ENCODE measurements at regions not wholly inside any gene's neighbourhood (a gene's known extent, or its start where the extent isn't known, plus 50 kb on each side); places are given as distances from the start of the nearest gene placed in this dataset.

DNA sequence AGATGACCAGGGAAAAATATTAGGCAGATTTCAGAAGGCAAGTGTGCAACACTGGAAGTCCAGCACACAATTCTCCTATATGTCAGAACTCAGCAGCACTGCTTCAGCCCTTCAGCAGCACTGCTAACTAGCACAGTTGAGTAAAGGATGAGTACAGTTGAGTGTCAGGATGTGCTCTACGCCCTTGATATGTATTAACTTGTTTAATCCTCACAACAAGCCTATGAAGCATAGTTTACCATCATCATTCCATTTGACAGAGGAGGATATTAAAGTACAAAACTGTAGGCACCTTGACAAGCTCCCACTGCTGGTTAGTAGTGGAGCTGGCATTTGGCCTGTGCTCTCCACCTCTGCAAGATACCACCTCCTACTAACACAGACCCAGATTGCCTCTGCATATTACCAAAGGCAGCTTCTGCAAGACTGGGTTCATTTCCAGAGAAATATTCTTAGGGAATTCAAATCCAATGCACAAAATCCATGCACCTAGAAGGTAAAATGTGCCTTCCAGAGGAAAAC, 230.8 kb downstream of the ANAPC1 start:
- Mint-ChIP-seq H3K9me3 (peaks cover 1% of the 10 kb centered on the region), H3K36me3 (no peaks in the 10 kb centered on the region), H3K4me3 (no peak overlapping the region), H3K27ac (no peak overlapping the region), H3K4me1 (peaks cover 6% of the 10 kb centered on the region), H3K27me3 (ENCODE audit: insufficient read depth, low read depth) (peaks cover 5% of the 10 kb centered on the region)
- no peak overlapping the region for H3K4me2 ChIP-seq
- H3K27ac ChIP-seq = no peak overlapping the region
- no peak overlapping the region for H3K4me3 ChIP-seq
- H3K9me3 ChIP-seq (ENCODE audit: low read depth) = no peaks in the 10 kb centered on the region
- no peak overlapping the region for H3K9ac ChIP-seq
- H3K79me2 ChIP-seq (ENCODE audit: low read depth) = no peaks in the 10 kb centered on the region
- H3K4me1 ChIP-seq = peaks cover 9% of the 10 kb centered on the region
- DNase-seq (ENCODE audit: low spot score) = no peak
- H3K36me3 ChIP-seq = no peaks in the 10 kb centered on the region
- no peaks in the 10 kb centered on the region for H3K27me3 ChIP-seq
- TF ChIP-seq, protein P1, sequence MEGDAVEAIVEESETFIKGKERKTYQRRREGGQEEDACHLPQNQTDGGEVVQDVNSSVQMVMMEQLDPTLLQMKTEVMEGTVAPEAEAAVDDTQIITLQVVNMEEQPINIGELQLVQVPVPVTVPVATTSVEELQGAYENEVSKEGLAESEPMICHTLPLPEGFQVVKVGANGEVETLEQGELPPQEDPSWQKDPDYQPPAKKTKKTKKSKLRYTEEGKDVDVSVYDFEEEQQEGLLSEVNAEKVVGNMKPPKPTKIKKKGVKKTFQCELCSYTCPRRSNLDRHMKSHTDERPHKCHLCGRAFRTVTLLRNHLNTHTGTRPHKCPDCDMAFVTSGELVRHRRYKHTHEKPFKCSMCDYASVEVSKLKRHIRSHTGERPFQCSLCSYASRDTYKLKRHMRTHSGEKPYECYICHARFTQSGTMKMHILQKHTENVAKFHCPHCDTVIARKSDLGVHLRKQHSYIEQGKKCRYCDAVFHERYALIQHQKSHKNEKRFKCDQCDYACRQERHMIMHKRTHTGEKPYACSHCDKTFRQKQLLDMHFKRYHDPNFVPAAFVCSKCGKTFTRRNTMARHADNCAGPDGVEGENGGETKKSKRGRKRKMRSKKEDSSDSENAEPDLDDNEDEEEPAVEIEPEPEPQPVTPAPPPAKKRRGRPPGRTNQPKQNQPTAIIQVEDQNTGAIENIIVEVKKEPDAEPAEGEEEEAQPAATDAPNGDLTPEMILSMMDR (IDR thresholded peaks at IDR 0.05) = no peak
- TF ChIP-seq EZH2 (IDR thresholded peaks at IDR 0.05) = no peak
- TF ChIP-seq EZH2phosphoT487 (IDR thresholded peaks at IDR 0.05) = no peak
- no peak overlapping the region for H2AFZ ChIP-seq (replicated peaks)
- no peaks in the 10 kb centered on the region for H4K20me1 ChIP-seq (ENCODE audit: low read depth)
- no peaks in the 10 kb centered on the region for H3F3A ChIP-seq (ENCODE audit: low read depth)

DNA sequence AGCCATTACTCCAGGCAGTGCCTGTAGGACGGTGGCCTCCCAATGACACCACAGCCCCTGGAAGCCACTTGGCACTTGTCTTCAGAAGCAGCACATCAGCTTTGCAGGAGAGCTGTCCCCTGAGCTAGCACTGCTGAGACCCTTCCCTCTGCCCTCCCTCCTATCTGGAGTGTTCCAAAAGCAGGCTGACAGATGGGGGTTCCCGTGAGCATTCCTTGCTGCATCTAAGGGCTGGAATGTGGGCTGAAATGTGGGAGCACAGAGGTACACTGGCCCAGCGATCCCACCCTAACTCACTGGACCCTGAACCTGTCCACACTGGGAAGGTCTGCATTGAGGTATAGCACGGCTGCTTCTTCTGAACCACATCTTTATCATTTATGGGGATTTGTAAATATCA, 230.1 kb downstream of the ANAPC1 start:
- Histone ChIP-seq H3K4me3 (no peak overlapping the region), H3K9me3 (ENCODE audit: low read depth) (no peaks in the 10 kb centered on the region), H3K27ac (no peak overlapping the region), H3K36me3 (no peaks in the 10 kb centered on the region), H3F3A (ENCODE audit: low read depth) (no peaks in the 10 kb centered on the region), H4K20me1 (ENCODE audit: low read depth) (no peaks in the 10 kb centered on the region), H2AFZ (replicated peaks) (no peak overlapping the region), H3K4me1 (peaks cover 9% of the 10 kb centered on the region), H3K4me2 (no peak overlapping the region), H3K27me3 (no peaks in the 10 kb centered on the region), H3K79me2 (ENCODE audit: low read depth) (no peaks in the 10 kb centered on the region), H3K9ac (no peak overlapping the region)
- Mint-ChIP-seq H3K27ac (no peak overlapping the region), H3K4me1 (peaks cover 6% of the 10 kb centered on the region), H3K27me3 (ENCODE audit: insufficient read depth, low read depth) (peaks cover 5% of the 10 kb centered on the region), H3K9me3 (peaks cover 1% of the 10 kb centered on the region), H3K36me3 (no peaks in the 10 kb centered on the region), H3K4me3 (no peak overlapping the region)
- TF ChIP-seq EZH2phosphoT487 (IDR thresholded peaks at IDR 0.05) (no peak), EZH2 (IDR thresholded peaks at IDR 0.05) (no peak)
- TF ChIP-seq, protein P1 (IDR thresholded peaks at IDR 0.05) = no peak
- no peak for DNase-seq (ENCODE audit: low spot score)

DNA sequence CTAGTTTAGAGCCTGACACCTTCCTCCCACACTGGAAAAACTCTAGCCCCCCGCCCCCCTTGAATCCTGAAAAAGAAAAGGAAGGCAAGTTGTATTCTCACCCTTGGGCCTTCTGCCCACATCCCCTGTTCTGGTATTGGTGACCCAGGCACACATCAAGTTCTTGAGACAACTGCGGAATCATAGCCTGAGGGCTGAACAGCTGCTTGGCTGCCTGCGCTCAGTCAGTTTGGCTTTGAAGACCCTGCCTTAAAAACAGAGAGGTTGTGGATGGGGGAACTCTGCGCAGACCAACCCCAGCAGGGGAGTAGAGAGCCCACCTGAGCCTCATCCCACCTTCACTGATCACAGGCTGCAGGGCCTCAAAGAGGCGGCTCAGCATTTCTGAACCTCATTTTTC, 229.2 kb downstream of the ANAPC1 start:
- H2AFZ ChIP-seq (replicated peaks) = no peak overlapping the region
- no peak overlapping the region for H3K9ac ChIP-seq
- H3K9me3 Mint-ChIP-seq = no peaks in the 10 kb centered on the region
- H3K4me1 Mint-ChIP-seq = peaks cover 11% of the 10 kb centered on the region
- H3K79me2 ChIP-seq (ENCODE audit: low read depth) = no peaks in the 10 kb centered on the region
- H3F3A ChIP-seq (ENCODE audit: low read depth) = no peaks in the 10 kb centered on the region
- H3K9me3 ChIP-seq (ENCODE audit: low read depth) = no peaks in the 10 kb centered on the region
- DNase-seq (ENCODE audit: low spot score) = no peak
- H3K27ac ChIP-seq = no peak overlapping the region
- H3K27ac Mint-ChIP-seq = no peak overlapping the region
- no peak overlapping the region for H3K4me2 ChIP-seq
- H3K27me3 ChIP-seq = no peaks in the 10 kb centered on the region
- H3K4me3 Mint-ChIP-seq = no peak overlapping the region
- H3K36me3 Mint-ChIP-seq = no peaks in the 10 kb centered on the region
- no peak overlapping the region for H3K4me3 ChIP-seq
- peaks cover 9% of the 10 kb centered on the region for H3K4me1 ChIP-seq
- no peaks in the 10 kb centered on the region for H4K20me1 ChIP-seq (ENCODE audit: low read depth)
- no peaks in the 10 kb centered on the region for H3K36me3 ChIP-seq
- no peak for TF ChIP-seq EZH2 (IDR thresholded peaks at IDR 0.05)
- no peak for TF ChIP-seq EZH2phosphoT487 (IDR thresholded peaks at IDR 0.05)
- peaks cover 5% of the 10 kb centered on the region for H3K27me3 Mint-ChIP-seq (ENCODE audit: insufficient read depth, low read depth)

DNA sequence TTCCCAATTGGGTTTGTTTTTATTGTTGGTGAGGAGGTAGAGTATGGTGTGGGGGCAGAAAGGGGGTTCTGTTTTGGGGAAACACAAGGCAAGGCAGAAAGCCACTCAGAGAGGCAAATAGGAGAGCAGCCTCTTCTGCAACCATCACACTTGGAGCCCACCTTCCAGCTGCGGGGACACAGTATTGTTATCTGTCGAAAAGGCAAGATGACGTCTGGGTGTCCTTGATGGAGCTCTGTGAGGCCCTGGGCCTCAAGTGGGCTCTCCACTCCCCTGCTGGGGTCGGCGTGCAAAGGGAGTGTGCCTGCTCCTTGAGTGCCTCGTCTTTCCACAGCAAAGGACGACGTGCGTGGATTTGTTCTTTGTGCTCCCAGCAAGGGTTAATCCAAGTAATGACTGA, 227.6 kb downstream of the ANAPC1 start:
- Mint-ChIP-seq H3K27me3 (ENCODE audit: insufficient read depth, low read depth) (peaks cover 5% of the 10 kb centered on the region), H3K36me3 (no peaks in the 10 kb centered on the region), H3K9me3 (no peaks in the 10 kb centered on the region), H3K27ac (no peak overlapping the region), H3K4me1 (peaks cover 13% of the 10 kb centered on the region), H3K4me3 (no peak overlapping the region)
- H3K4me1 ChIP-seq = peaks cover 9% of the 10 kb centered on the region
- no peak overlapping the region for H3K9ac ChIP-seq
- no peaks in the 10 kb centered on the region for H4K20me1 ChIP-seq (ENCODE audit: low read depth)
- H2AFZ ChIP-seq (replicated peaks) = no peak overlapping the region
- no peak overlapping the region for H3K4me3 ChIP-seq
- H3K36me3 ChIP-seq = no peaks in the 10 kb centered on the region
- TF ChIP-seq, protein P1 (IDR thresholded peaks at IDR 0.05) = no peak
- no peak for TF ChIP-seq EZH2 (IDR thresholded peaks at IDR 0.05)
- no peak for TF ChIP-seq EZH2phosphoT487 (IDR thresholded peaks at IDR 0.05)
- H3K27me3 ChIP-seq = no peaks in the 10 kb centered on the region
- no peaks in the 10 kb centered on the region for H3K79me2 ChIP-seq (ENCODE audit: low read depth)
- H3K4me2 ChIP-seq = no peak overlapping the region
- H3K9me3 ChIP-seq (ENCODE audit: low read depth) = no peaks in the 10 kb centered on the region
- no peak overlapping the region for H3K27ac ChIP-seq
- DNase-seq (ENCODE audit: low spot score) = no peak
- H3F3A ChIP-seq (ENCODE audit: low read depth) = no peaks in the 10 kb centered on the region

Data from neural progenitor cell (in vitro differentiated cells).